HG03558 (cell line): ENCODE measurements at regions not wholly inside any gene's neighbourhood (a gene's known extent, or its start where the extent isn't known, plus 50 kb on each side); places are given as distances from the start of the nearest gene placed in this dataset.

ENCODE experiments used
- ATAC-seq: cut with Tn5 transposase; IDR thresholded peaks from one replicate; pipeline ENCODE4 v1.9.1; 2021; ENCODE audit warnings: moderate number of reproducible peaks; ENCODE audit not compliant: unreplicated experiment; ENCODE audit errors: extremely low read depth

GRCh38 chrX:104310657-104311254 is 56.0 kb upstream of the ESX1 start:
- no peak for ATAC-seq

GRCh38 chrX:104310090-104310489 is 55.4 kb upstream of the ESX1 start:
- ATAC-seq, result no peak

- ATAC-seq, result no peak
Observed at GRCh38 chrX:104309169-104309568, 54.4 kb upstream of the ESX1 start.

- no peak for ATAC-seq
Observed at GRCh38 chrX:104307341-104307740, 52.6 kb upstream of the ESX1 start.

- ATAC-seq, result no peak
Observed at GRCh38 chrX:104306180-104306579, 51.4 kb upstream of the ESX1 start.
